ENCODE measurements at regions not wholly inside any gene's neighbourhood (a gene's known extent, or its start where the extent isn't known, plus 50 kb on each side); places are given as distances from the start of the nearest gene placed in this dataset.

DNA sequence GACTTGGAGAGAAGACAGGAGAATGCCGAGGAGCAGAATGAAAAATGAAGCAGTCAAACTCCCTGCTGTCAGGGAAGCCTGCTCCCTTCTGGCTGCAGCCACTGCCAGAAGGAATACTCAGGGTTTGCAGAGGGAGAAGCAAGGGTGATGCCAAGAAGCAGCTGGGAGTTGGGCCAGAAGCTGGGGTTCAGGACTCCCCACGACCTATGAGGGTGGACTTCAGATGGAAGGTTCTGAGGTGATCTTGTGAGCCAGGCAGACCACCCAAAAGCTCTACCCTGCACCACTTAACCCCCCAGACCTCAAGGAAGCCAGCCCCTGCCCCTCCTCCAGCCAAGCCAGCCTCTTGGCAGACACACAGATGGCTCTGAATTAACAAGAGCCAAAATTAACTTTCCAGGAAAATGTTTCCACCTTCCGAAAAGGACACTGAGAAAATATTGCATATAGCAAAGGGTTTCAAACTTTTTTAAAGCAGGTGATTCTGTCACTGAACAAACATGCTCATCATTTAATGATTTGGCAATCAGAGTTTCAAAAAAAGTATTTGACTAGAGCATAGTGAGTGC, 126.0 kb upstream of the ERCC4 start:
- Histone ChIP-seq H3K9me3 (peaks cover 0 to 8% (median 2%) of the 10 kb centered on the region in 4 donors), H3K36me3 (no peaks in the 10 kb centered on the region), H3K27me3 (peaks cover 0 to 9% (median 0%) of the 10 kb centered on the region in 3 donors), H3K4me3 (no peak overlapping the region), H3K4me1 (no peaks in the 10 kb centered on the region), H3K27ac (no peak overlapping the region)
- TF ChIP-seq EP300 (IDR thresholded peaks at IDR 0.05) (no peak), POLR2AphosphoS5 (IDR thresholded peaks at IDR 0.05) (no peak), POLR2A (IDR thresholded peaks at IDR 0.05) (no peak)
- TF ChIP-seq, protein P1, sequence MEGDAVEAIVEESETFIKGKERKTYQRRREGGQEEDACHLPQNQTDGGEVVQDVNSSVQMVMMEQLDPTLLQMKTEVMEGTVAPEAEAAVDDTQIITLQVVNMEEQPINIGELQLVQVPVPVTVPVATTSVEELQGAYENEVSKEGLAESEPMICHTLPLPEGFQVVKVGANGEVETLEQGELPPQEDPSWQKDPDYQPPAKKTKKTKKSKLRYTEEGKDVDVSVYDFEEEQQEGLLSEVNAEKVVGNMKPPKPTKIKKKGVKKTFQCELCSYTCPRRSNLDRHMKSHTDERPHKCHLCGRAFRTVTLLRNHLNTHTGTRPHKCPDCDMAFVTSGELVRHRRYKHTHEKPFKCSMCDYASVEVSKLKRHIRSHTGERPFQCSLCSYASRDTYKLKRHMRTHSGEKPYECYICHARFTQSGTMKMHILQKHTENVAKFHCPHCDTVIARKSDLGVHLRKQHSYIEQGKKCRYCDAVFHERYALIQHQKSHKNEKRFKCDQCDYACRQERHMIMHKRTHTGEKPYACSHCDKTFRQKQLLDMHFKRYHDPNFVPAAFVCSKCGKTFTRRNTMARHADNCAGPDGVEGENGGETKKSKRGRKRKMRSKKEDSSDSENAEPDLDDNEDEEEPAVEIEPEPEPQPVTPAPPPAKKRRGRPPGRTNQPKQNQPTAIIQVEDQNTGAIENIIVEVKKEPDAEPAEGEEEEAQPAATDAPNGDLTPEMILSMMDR (IDR thresholded peaks at IDR 0.05), result no peak
- intact Hi-C loops (cut with DNase I; ENCODE audit: low total_unique reads), result no loop called here
- DNase-seq, result peak in 1 of 2 donors; percentile 49
- 28 to 43% (median 33%) methylated on average over 3 of the region's 3 CpGs for WGBS, 5 donors

DNA sequence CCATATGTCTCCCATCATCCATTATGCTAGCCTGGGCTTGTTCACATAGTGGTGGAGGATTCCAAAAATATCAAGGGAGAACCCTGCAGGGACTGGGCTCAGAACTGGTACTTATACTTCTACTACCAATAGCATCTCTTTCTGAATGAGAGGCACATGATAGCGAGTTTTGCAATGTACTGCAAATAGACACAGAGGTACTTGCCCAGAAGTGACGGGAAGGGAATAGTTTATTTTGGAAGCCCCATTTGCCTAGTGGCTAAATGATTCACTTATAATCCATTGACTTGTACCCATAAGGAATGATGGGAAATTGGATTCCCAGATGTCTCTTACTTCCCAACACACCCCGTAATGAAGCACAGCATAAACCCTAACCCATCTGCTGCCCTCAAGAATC, 124.8 kb upstream of the ERCC4 start:
- Histone ChIP-seq H3K9me3 (peaks cover 0 to 8% (median under 1%) of the 10 kb centered on the region in 4 donors), H3K27ac (no peak overlapping the region), H3K4me1 (no peaks in the 10 kb centered on the region), H3K4me3 (no peak overlapping the region), H3K36me3 (no peaks in the 10 kb centered on the region), H3K27me3 (peaks cover 0 to 9% (median 0%) of the 10 kb centered on the region in 3 donors)
- no peak for TF ChIP-seq POLR2AphosphoS5 (IDR thresholded peaks at IDR 0.05)
- TF ChIP-seq POLR2A (IDR thresholded peaks at IDR 0.05), result no peak
- no peak for TF ChIP-seq EP300 (IDR thresholded peaks at IDR 0.05)
- TF ChIP-seq, protein P1 (IDR thresholded peaks at IDR 0.05), result no peak
- 60 to 68% (median 63%) methylated on average over 3 of the region's 3 CpGs for WGBS, 5 donors
- intact Hi-C loops (cut with DNase I; ENCODE audit: low total_unique reads), result no loop called here
- DNase-seq, result no peak

DNA sequence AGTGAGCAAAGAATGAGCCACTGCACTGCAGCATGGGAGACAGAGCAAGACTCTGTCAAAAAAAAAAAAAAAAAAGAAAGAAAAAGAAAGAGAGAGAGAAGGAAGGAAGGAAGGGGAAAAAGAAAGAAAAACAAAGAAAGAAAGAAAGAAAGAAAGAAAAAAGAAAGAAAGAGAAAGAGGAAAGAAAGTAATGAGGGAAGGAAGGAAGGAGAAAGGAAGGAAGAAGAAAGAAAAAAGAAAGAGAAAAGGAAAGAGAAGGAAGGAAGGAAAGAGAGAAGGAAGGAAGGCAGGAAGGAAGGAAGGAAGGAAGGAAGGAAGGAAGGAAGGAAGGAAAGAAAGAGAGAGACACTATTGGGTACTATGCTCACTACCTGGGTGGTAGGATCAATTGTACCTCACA, 122.2 kb upstream of the ERCC4 start:
- no peak for TF ChIP-seq EP300 (IDR thresholded peaks at IDR 0.05)
- intact Hi-C loops (cut with DNase I; ENCODE audit: low total_unique reads), result no loop called here
- H3K9me3 ChIP-seq, result no peaks in the 10 kb centered on the region
- no peak overlapping the region for H3K27ac ChIP-seq
- no peaks in the 10 kb centered on the region for H3K36me3 ChIP-seq
- H3K4me1 ChIP-seq, result no peaks in the 10 kb centered on the region
- no peak for DNase-seq
- H3K4me3 ChIP-seq, result no peak overlapping the region
- H3K27me3 ChIP-seq, result peaks cover 0 to 9% (median 0%) of the 10 kb centered on the region in 3 donors

DNA sequence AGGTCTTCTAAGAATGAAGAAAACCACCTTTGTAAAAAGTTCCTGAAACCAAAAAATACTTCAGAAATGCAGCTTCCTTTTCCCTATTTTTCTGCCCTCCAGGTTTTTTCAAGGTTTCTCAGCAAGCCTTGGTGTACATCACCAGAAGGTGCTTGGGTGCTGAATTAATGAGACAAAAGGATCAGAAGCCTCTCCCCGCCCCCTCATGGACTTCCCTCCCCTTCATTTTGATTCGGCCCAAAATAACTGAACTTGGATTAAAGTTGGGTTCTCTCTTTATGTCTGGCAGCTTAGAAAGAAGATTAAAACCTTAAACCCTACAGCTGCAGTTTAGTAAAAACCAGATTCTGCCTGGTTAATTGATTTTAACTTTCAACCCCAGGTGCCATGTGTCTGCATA, 121.7 kb upstream of the ERCC4 start:
- no peaks in the 10 kb centered on the region for H3K9me3 ChIP-seq
- DNase-seq, result no peak
- TF ChIP-seq EP300 (IDR thresholded peaks at IDR 0.05) (no peak), POLR2A (IDR thresholded peaks at IDR 0.05) (no peak), POLR2AphosphoS5 (IDR thresholded peaks at IDR 0.05) (no peak)
- TF ChIP-seq, protein P1 (IDR thresholded peaks at IDR 0.05), result no peak
- H3K27ac ChIP-seq, result no peak overlapping the region
- H3K36me3 ChIP-seq, result no peaks in the 10 kb centered on the region
- H3K4me1 ChIP-seq, result no peaks in the 10 kb centered on the region
- WGBS, 5 donors, result 49 to 60% (median 55%) methylated on average over 2 of the region's 2 CpGs
- intact Hi-C loops (cut with DNase I; ENCODE audit: low total_unique reads), result no loop called here
- H3K27me3 ChIP-seq, result peaks cover 0 to 9% (median 0%) of the 10 kb centered on the region in 3 donors
- H3K4me3 ChIP-seq, result no peak overlapping the region

DNA sequence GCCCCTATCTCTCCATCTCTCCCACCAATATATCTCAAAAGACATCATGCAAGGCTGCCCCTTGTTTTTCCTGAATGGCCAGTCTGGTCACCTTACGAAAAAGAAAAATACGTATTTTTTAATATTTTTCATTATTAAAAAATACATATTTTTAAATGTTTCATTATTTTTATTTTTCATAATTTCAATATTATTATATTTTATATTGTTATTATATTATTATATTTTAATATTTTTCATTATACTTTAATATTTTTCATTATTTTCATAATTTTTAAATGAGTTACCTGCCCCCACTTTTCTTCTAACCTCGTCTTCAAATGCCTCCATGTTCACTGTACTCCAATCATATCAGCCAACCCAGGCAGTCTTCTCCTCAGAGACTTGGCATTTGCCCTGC, 116.0 kb upstream of the ERCC4 start:
- 81 to 96% (median 90%) methylated on average over 3 of the region's 3 CpGs for WGBS, 5 donors
- no peak for TF ChIP-seq EP300 (IDR thresholded peaks at IDR 0.05)
- TF ChIP-seq, protein P1 (IDR thresholded peaks at IDR 0.05), result no peak
- TF ChIP-seq POLR2A (IDR thresholded peaks at IDR 0.05), result no peak
- TF ChIP-seq POLR2AphosphoS5 (IDR thresholded peaks at IDR 0.05), result no peak

More for the DNA sequence above, 116.0 kb upstream of the ERCC4 start:
- Histone ChIP-seq H3K27ac (no peak overlapping the region), H3K36me3 (no peaks in the 10 kb centered on the region), H3K4me1 (no peaks in the 10 kb centered on the region), H3K9me3 (no peaks in the 10 kb centered on the region), H3K27me3 (no peaks in the 10 kb centered on the region), H3K4me3 (no peak overlapping the region)
- intact Hi-C loops (cut with DNase I; ENCODE audit: low total_unique reads), result no loop called here
- no peak for DNase-seq

Data from stomach (tissue), 8 donors.